ENCODE measurements at regions not wholly inside any gene's neighbourhood (a gene's known extent, or its start where the extent isn't known, plus 50 kb on each side); places are given as distances from the start of the nearest gene placed in this dataset.
"Not testable (repeated sequence)": the region's sequence is repeated elsewhere in the genome, so short reads cannot be mapped to it uniquely, and the experiment has no call there.

- H3K36me3 ChIP-seq, result no peaks in the 10 kb centered on the region
- no peak for DNase-seq
- H3K4me3 ChIP-seq, result no peak overlapping the region
- H3K27ac ChIP-seq, result no peak overlapping the region
- TF ChIP-seq CTCF (IDR thresholded peaks at IDR 0.05), result no peak
- no peaks in the 10 kb centered on the region for H3K4me1 ChIP-seq
- H3K27me3 ChIP-seq, result no peaks in the 10 kb centered on the region
- intact Hi-C loops (cut with DNase I; ENCODE audit: low total_unique reads), result no loop called here
- H3K9me3 ChIP-seq, result no peaks in the 10 kb centered on the region
Observed at GRCh38 chr2:122329278-122329677, 573.8 kb downstream of the TSN start.

GRCh38 chr2:122333932-122334331, 578.5 kb downstream of the TSN start:
- no peaks in the 10 kb centered on the region for H3K27me3 ChIP-seq
- TF ChIP-seq CTCF (IDR thresholded peaks at IDR 0.05), result no peak
- intact Hi-C loops (cut with DNase I; ENCODE audit: low total_unique reads), result no loop called here

GRCh38 chr2:122338000-122338399, 582.5 kb downstream of the TSN start:
- Histone ChIP-seq H3K27me3 (no peaks in the 10 kb centered on the region), H3K27ac (no peak overlapping the region), H3K4me3 (no peak overlapping the region), H3K9me3 (no peaks in the 10 kb centered on the region), H3K4me1 (no peaks in the 10 kb centered on the region), H3K36me3 (no peaks in the 10 kb centered on the region)
- intact Hi-C loops (cut with DNase I; ENCODE audit: low total_unique reads), result no loop called here
- DNase-seq, result no peak
- TF ChIP-seq CTCF (IDR thresholded peaks at IDR 0.05), result no peak

More at GRCh38 chr2:122333932-122334331, 578.5 kb downstream of the TSN start:
- H3K36me3 ChIP-seq, result no peaks in the 10 kb centered on the region
- no peaks in the 10 kb centered on the region for H3K4me1 ChIP-seq
- H3K9me3 ChIP-seq, result no peaks in the 10 kb centered on the region
- no peak overlapping the region for H3K27ac ChIP-seq
- H3K4me3 ChIP-seq, result no peak overlapping the region
- DNase-seq, result no peak

GRCh38 chr2:122340246-122340645, 584.8 kb downstream of the TSN start:
- intact Hi-C loops (cut with DNase I; ENCODE audit: low total_unique reads), result no loop called here
- no peaks in the 10 kb centered on the region for H3K9me3 ChIP-seq
- DNase-seq, result no peak
- H3K27me3 ChIP-seq, result no peaks in the 10 kb centered on the region
- H3K27ac ChIP-seq, result no peak overlapping the region
- no peak for TF ChIP-seq CTCF (IDR thresholded peaks at IDR 0.05)
- no peaks in the 10 kb centered on the region for H3K36me3 ChIP-seq
- H3K4me3 ChIP-seq, result no peak overlapping the region
- H3K4me1 ChIP-seq, result no peaks in the 10 kb centered on the region

GRCh38 chr2:122341007-122341406, 585.6 kb downstream of the TSN start:
- DNase-seq, result no peak
- no peak for TF ChIP-seq CTCF (IDR thresholded peaks at IDR 0.05)
- Histone ChIP-seq H3K27ac (no peak overlapping the region), H3K4me3 (no peak overlapping the region), H3K36me3 (no peaks in the 10 kb centered on the region), H3K9me3 (no peaks in the 10 kb centered on the region), H3K4me1 (no peaks in the 10 kb centered on the region), H3K27me3 (no peaks in the 10 kb centered on the region)
- intact Hi-C loops (cut with DNase I; ENCODE audit: low total_unique reads), result no loop called here

- H3K27me3 ChIP-seq, H3K4me1 ChIP-seq, H3K4me3 ChIP-seq, H3K9me3 ChIP-seq, H3K27ac ChIP-seq, DNase-seq, H3K36me3 ChIP-seq: not testable (repeated sequence)
- intact Hi-C loops (cut with DNase I; ENCODE audit: low total_unique reads), result loop anchor here (5.0 kb wide), 1 partner anchor 380 kb away; no protein-coding TSS in a partner anchor
Observed at GRCh38 chr2:122352151-122352550, 596.7 kb downstream of the TSN start.
